NT2/D1 (cell line): ENCODE measurements at regions not wholly inside any gene's neighbourhood (a gene's known extent, or its start where the extent isn't known, plus 50 kb on each side); places are given as distances from the start of the nearest gene placed in this dataset.

Experiments
- DNase-seq: peaks from one replicate; pipeline ENCODE4 v3.0.0-alpha.2; 2011; ENCODE audit warnings: low read depth, low spot score
- H3K27me3 ChIP-seq: 2 replicates; pipeline ENCODE4 v1.6.0; 2011; ENCODE audit warnings: mild to moderate bottlenecking; ENCODE audit not compliant: insufficient read length, insufficient read depth
- H3K36me3 ChIP-seq: 2 replicates; pipeline ENCODE4 v1.6.1; 2011; ENCODE audit warnings: mild to moderate bottlenecking, low read length, mixed read lengths; ENCODE audit not compliant: insufficient read depth, insufficient read length
- H3K4me1 ChIP-seq: 2 replicates; pipeline ENCODE4 v1.5.1; 2011; ENCODE audit not compliant: insufficient read depth, insufficient read length
- H3K4me3 ChIP-seq: 2 replicates; pipeline ENCODE4 v1.5.1; 2011; ENCODE audit warnings: low read depth; ENCODE audit not compliant: insufficient read length
- H3K9ac ChIP-seq: 2 replicates; pipeline ENCODE4 v1.6.0; 2011; ENCODE audit warnings: low read depth; ENCODE audit not compliant: insufficient read length
- H3K9me3 ChIP-seq: 2 replicates; pipeline ENCODE4 v1.5.1; 2011; ENCODE audit warnings: mild to moderate bottlenecking, low read length; ENCODE audit not compliant: insufficient read depth
- SUZ12 ChIP-seq: IDR thresholded peaks from 2 replicates; pipeline ENCODE4 v1.6.1; 2011; ENCODE audit not compliant: insufficient read length, insufficient read depth; ENCODE audit errors: extremely low read depth
- YY1 ChIP-seq: IDR thresholded peaks from 2 replicates; pipeline ENCODE4 v1.6.1; 2011; ENCODE audit not compliant: insufficient read length, insufficient read depth
- ZNF274 ChIP-seq: IDR thresholded peaks from 2 replicates; pipeline ENCODE4 v1.6.1; 2011; ENCODE audit warnings: mild to moderate bottlenecking, low read depth, low read length

GRCh38 chr3:118000219-118000618, 1034.4 kb downstream of the IGSF11 start:
- Histone ChIP-seq H3K4me1 (no peaks in the 10 kb centered on the region), H3K4me3 (no peak overlapping the region), H3K9me3 (no peaks in the 10 kb centered on the region), H3K9ac (no peak overlapping the region), H3K27me3 (peaks cover 22% of the 10 kb centered on the region), H3K36me3 (no peaks in the 10 kb centered on the region)
- no peak for TF ChIP-seq YY1
- no peak for TF ChIP-seq ZNF274
- TF ChIP-seq SUZ12, result no peak
- no peak for DNase-seq

GRCh38 chr3:118001380-118001779, 1033.3 kb downstream of the IGSF11 start:
- Histone ChIP-seq H3K27me3 (peaks cover 11% of the 10 kb centered on the region), H3K4me3 (no peak overlapping the region), H3K9ac (no peak overlapping the region), H3K36me3 (no peaks in the 10 kb centered on the region), H3K4me1 (no peaks in the 10 kb centered on the region), H3K9me3 (no peaks in the 10 kb centered on the region)
- no peak for DNase-seq
- no peak for TF ChIP-seq YY1
- no peak for TF ChIP-seq SUZ12
- no peak for TF ChIP-seq ZNF274

- no peaks in the 10 kb centered on the region for H3K4me1 ChIP-seq
- H3K9ac ChIP-seq, result no peak overlapping the region
- DNase-seq, result no peak
Measured at GRCh38 chr3:118011910-118012309, 1022.7 kb downstream of the IGSF11 start.

GRCh38 chr3:118029049-118029448, 1005.6 kb downstream of the IGSF11 start:
- no peak for TF ChIP-seq ZNF274
- TF ChIP-seq SUZ12, result no peak
- no peak for TF ChIP-seq YY1
- H3K9ac ChIP-seq, result no peak overlapping the region
- no peak overlapping the region for H3K4me3 ChIP-seq
- H3K4me1 ChIP-seq, result no peaks in the 10 kb centered on the region
- H3K36me3 ChIP-seq, result no peaks in the 10 kb centered on the region
- H3K9me3 ChIP-seq, result peaks cover 12% of the 10 kb centered on the region; the same call in 1 of the 2 replicates
- H3K27me3 ChIP-seq, result no peaks in the 10 kb centered on the region
- no peak for DNase-seq

More at GRCh38 chr3:118011910-118012309, 1022.7 kb downstream of the IGSF11 start:
- H3K27me3 ChIP-seq, result no peaks in the 10 kb centered on the region
- H3K36me3 ChIP-seq, result no peaks in the 10 kb centered on the region
- TF ChIP-seq ZNF274 (no peak), SUZ12 (no peak), YY1 (no peak)
- no peaks in the 10 kb centered on the region for H3K9me3 ChIP-seq
- no peak overlapping the region for H3K4me3 ChIP-seq

GRCh38 chr3:118036215-118036614, 998.4 kb downstream of the IGSF11 start:
- Histone ChIP-seq H3K9me3 (peaks cover 7% of the 10 kb centered on the region), H3K4me3 (no peak overlapping the region), H3K9ac (no peak overlapping the region), H3K36me3 (no peaks in the 10 kb centered on the region), H3K4me1 (no peaks in the 10 kb centered on the region), H3K27me3 (no peaks in the 10 kb centered on the region)
- DNase-seq, result no peak
- no peak for TF ChIP-seq YY1
- TF ChIP-seq ZNF274, result no peak
- no peak for TF ChIP-seq SUZ12

GRCh38 chr3:118055381-118055780, 979.3 kb downstream of the IGSF11 start:
- no peaks in the 10 kb centered on the region for H3K4me1 ChIP-seq
- H3K9me3 ChIP-seq, result no peaks in the 10 kb centered on the region
- H3K4me3 ChIP-seq, result no peak overlapping the region
- H3K27me3 ChIP-seq, result no peaks in the 10 kb centered on the region
- no peak for TF ChIP-seq ZNF274
- TF ChIP-seq SUZ12, result no peak
- no peak for TF ChIP-seq YY1
- DNase-seq, result no peak
- H3K36me3 ChIP-seq, result no peaks in the 10 kb centered on the region
- H3K9ac ChIP-seq, result no peak overlapping the region

GRCh38 chr3:118057086-118057485, 977.6 kb downstream of the IGSF11 start:
- Histone ChIP-seq H3K36me3 (no peaks in the 10 kb centered on the region), H3K9ac (no peak overlapping the region), H3K9me3 (no peaks in the 10 kb centered on the region), H3K4me3 (no peak overlapping the region), H3K4me1 (no peaks in the 10 kb centered on the region), H3K27me3 (no peaks in the 10 kb centered on the region)
- no peak for TF ChIP-seq SUZ12
- no peak for DNase-seq

GRCh38 chr3:118059096-118059495, 975.5 kb downstream of the IGSF11 start:
- H3K4me1 ChIP-seq, result no peaks in the 10 kb centered on the region
- DNase-seq, result no peak
- TF ChIP-seq SUZ12, result no peak
- no peak for TF ChIP-seq ZNF274
- no peak for TF ChIP-seq YY1

More at GRCh38 chr3:118059096-118059495, 975.5 kb downstream of the IGSF11 start:
- H3K36me3 ChIP-seq, result no peaks in the 10 kb centered on the region
- no peak overlapping the region for H3K9ac ChIP-seq
- H3K27me3 ChIP-seq, result no peaks in the 10 kb centered on the region
- H3K9me3 ChIP-seq, result no peaks in the 10 kb centered on the region
- no peak overlapping the region for H3K4me3 ChIP-seq
